ENCODE measurements at regions not wholly inside any gene's neighbourhood (a gene's known extent, or its start where the extent isn't known, plus 50 kb on each side); places are given as distances from the start of the nearest gene placed in this dataset.

DNA sequence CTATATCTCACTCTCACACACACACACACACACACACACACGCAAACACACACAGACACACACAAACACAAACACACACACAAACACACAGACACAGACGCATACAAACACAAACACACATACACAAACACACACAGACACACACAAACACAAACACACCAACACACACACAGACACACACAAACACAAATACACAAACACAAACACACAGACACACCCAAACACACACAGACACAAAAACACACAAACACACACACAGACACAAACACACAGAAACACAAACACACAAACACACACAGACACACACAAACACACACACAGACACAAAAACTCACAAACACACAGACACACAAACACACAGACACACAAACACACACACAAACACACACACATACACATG, 329.0 kb downstream of the ZNF536 start:
- no peaks in the 10 kb centered on the region for H3K4me1 Mint-ChIP-seq (ENCODE audit: low read depth)
- H3K4me3 Mint-ChIP-seq, result no peak overlapping the region
- H3K27ac Mint-ChIP-seq, result no peak overlapping the region
- peaks cover 6% of the 10 kb centered on the region for H3K27me3 Mint-ChIP-seq
- H3K9me3 Mint-ChIP-seq (ENCODE audit: low read depth), result no peaks in the 10 kb centered on the region
- no peaks in the 10 kb centered on the region for H3K36me3 Mint-ChIP-seq

DNA sequence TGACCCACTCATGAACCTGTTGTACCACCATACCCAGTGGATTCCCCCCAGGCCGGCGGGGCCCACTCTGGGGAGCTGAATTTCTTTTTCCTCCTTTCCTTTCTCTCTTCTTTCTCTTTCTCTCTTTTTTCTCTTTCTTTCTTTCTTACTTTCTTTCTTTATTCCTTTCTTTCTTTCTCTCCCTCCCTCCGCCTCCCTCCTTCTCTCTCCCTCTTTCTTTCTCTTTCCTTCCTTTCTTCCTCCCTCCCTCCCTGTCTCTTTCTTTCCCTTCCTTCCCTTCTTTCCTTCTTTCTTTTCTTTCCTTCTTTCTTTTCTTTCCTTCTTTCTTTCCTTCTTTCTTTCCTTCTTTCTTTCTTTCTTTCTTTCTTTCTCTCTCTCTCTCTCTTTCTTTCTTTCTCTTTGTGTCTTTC, 327.7 kb downstream of the ZNF536 start:
- no peaks in the 10 kb centered on the region for H3K9me3 Mint-ChIP-seq (ENCODE audit: low read depth)
- peaks cover 6% of the 10 kb centered on the region for H3K27me3 Mint-ChIP-seq
- H3K36me3 Mint-ChIP-seq, result no peaks in the 10 kb centered on the region
- H3K4me1 Mint-ChIP-seq (ENCODE audit: low read depth), result no peaks in the 10 kb centered on the region
- no peak overlapping the region for H3K27ac Mint-ChIP-seq
- no peak overlapping the region for H3K4me3 Mint-ChIP-seq

DNA sequence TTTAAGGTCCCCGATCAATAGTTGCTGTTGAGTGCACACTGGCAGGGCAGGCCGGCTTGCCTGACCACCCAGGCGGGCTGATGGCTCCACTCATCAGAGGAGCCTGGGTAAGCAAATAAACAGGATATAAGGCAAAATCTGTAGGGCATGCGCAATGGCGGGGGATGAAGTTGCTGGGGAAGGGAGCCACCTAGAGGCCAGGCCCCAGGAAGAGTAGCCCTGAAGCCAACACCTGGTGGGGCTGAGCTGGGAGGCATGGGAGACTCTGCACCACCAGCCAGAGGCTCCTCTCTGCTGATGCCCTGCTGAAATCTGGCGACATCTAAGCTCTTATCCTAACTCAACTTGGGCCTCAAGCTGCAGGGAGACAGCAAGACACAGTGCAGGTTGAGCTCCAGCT, 324.3 kb downstream of the ZNF536 start:
- Mint-ChIP-seq H3K36me3 (no peaks in the 10 kb centered on the region), H3K4me1 (ENCODE audit: low read depth) (peaks cover 9% of the 10 kb centered on the region), H3K9me3 (ENCODE audit: low read depth) (no peaks in the 10 kb centered on the region), H3K4me3 (no peak overlapping the region), H3K27me3 (peaks cover 18% of the 10 kb centered on the region), H3K27ac (no peak overlapping the region)

- Mint-ChIP-seq H3K36me3 (no peaks in the 10 kb centered on the region), H3K27ac (no peak overlapping the region), H3K4me3 (no peak overlapping the region), H3K27me3 (peaks cover 28% of the 10 kb centered on the region), H3K9me3 (ENCODE audit: low read depth) (no peaks in the 10 kb centered on the region), H3K4me1 (ENCODE audit: low read depth) (peaks cover 10% of the 10 kb centered on the region)
Measured at GRCh38 chr19:30695171-30695875, 323.1 kb downstream of the ZNF536 start.

DNA sequence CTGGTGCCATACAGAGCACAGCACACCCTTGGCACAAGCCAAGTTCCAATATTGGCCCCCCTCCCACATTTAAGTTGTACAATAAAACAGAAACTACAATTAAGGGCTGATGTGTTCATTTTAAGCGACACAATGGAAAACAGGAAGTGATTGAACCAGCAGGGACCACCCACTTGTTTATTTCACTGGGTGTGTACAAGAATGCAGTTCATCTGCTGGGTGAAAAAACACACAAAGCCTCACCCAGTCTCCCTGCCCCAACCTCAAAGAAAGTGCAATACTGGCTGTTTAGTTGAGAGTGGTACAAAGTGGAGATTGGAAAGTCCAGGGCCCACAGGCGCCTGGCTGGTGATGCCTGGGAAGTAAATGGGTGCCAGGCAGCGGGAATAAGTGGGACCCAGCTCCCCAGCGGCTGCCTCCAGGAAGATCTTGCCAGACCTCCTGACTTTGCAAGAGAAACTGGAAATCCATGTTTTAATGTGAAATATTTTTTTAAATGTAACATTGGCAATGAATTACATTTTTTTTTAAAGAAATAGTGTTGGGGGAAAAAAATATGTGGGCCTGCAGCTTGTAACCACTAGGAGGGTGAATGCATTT, 322.1 kb downstream of the ZNF536 start:
- Mint-ChIP-seq H3K9me3 (ENCODE audit: low read depth) (no peaks in the 10 kb centered on the region), H3K4me1 (ENCODE audit: low read depth) (peaks cover 10% of the 10 kb centered on the region), H3K4me3 (no peak overlapping the region), H3K27ac (no peak overlapping the region), H3K36me3 (no peaks in the 10 kb centered on the region), H3K27me3 (peaks cover 32% of the 10 kb centered on the region)

DNA sequence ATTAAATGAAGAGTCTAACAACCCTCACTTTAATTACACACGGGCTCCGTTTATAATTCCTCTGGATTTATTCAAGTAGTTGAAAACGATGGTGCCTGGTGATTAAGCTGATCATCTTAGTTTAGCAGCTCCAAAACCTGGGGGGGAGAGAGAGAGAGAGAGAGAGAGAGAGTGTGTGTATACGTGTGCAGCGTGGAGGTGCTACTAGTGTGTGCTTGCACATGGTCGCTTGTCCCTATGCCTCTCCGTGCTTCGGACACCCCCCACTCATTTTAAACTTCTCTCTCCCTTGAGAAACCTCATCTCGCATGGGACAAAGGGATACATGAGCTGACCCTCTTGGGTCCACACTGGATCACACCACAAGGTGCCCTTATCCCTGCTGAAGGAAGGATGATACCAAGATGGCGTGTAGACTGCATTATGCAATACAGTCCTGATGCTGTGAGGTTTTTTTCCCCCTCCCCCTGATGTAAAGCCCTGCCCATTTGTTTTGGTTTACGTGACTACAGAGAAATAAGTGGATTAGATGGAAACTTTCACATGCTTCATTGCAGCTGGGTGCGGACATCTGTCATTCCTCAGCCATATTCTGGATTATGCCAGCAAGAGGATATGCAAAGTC, 320.8 kb downstream of the ZNF536 start:
- Mint-ChIP-seq H3K27me3 (peaks cover 37% of the 10 kb centered on the region), H3K4me3 (no peak overlapping the region), H3K36me3 (no peaks in the 10 kb centered on the region), H3K4me1 (ENCODE audit: low read depth) (peaks cover 10% of the 10 kb centered on the region), H3K27ac (no peak overlapping the region), H3K9me3 (ENCODE audit: low read depth) (no peaks in the 10 kb centered on the region)

DNA sequence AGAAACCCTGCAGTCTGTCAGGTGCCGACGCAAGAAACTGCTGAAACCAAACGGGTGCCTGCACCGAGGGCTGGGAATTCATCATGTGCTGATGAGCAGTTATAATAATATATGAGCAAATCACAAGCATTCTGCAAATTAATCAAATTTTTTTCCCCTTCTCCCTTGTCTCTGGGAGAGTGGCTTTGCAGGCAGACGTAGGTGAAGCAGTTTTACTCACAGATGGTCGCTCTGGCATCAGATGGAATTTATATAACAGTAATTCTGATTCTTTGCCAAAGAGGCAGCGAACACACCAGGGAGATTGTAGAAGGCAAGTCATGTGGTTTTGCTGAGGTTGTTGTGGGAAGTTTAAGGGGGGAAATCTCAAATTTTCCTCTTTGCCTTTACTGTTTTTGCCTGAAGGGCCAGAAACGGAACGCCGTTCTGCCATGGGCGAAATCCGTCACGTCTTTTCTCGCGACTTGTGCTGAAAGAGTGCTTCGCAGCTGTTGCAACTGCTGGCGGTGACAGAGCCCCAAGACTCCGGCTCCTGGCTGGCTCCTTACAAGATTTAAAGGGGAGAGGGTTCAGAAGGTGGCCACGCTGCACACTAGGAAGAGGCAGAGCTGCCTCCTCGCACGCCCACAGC, 320.1 kb downstream of the ZNF536 start:
- no peak overlapping the region for H3K27ac Mint-ChIP-seq
- H3K4me1 Mint-ChIP-seq (ENCODE audit: low read depth), result peaks cover 10% of the 10 kb centered on the region
- no peak overlapping the region for H3K4me3 Mint-ChIP-seq
- no peaks in the 10 kb centered on the region for H3K9me3 Mint-ChIP-seq (ENCODE audit: low read depth)
- peaks cover 41% of the 10 kb centered on the region for H3K27me3 Mint-ChIP-seq
- no peaks in the 10 kb centered on the region for H3K36me3 Mint-ChIP-seq

DNA sequence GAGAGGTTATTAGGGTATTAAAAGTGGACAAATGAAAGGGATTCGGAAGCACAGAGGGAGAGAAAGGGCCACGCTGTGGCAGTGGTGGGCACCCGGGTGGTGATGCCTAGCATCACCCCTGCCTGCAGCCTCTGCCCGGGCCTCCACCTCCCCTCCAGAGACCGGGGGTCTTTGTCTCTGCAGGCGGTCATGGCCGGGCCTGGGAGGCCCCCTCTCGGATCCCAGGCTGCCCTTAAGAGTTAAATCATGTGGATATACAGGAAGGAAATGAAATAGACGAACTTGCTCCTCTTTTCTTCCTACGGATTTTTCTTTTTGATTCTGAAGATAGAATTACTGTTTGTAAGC, 319.6 kb downstream of the ZNF536 start:
- H3K4me1 Mint-ChIP-seq (ENCODE audit: low read depth), result peaks cover 10% of the 10 kb centered on the region
- peaks cover 44% of the 10 kb centered on the region for H3K27me3 Mint-ChIP-seq
- no peak overlapping the region for H3K27ac Mint-ChIP-seq

GRCh38 chr19:30690935-30691818, 319.0 kb downstream of the ZNF536 start:
- Mint-ChIP-seq H3K4me1 (ENCODE audit: low read depth) (peaks cover 10% of the 10 kb centered on the region), H3K27me3 (peaks cover 45% of the 10 kb centered on the region), H3K9me3 (ENCODE audit: low read depth) (no peaks in the 10 kb centered on the region), H3K27ac (no peak overlapping the region), H3K4me3 (no peak overlapping the region), H3K36me3 (no peaks in the 10 kb centered on the region)

More for the DNA sequence above, 319.6 kb downstream of the ZNF536 start:
- H3K9me3 Mint-ChIP-seq (ENCODE audit: low read depth), result no peaks in the 10 kb centered on the region
- no peak overlapping the region for H3K4me3 Mint-ChIP-seq
- H3K36me3 Mint-ChIP-seq, result no peaks in the 10 kb centered on the region

DNA sequence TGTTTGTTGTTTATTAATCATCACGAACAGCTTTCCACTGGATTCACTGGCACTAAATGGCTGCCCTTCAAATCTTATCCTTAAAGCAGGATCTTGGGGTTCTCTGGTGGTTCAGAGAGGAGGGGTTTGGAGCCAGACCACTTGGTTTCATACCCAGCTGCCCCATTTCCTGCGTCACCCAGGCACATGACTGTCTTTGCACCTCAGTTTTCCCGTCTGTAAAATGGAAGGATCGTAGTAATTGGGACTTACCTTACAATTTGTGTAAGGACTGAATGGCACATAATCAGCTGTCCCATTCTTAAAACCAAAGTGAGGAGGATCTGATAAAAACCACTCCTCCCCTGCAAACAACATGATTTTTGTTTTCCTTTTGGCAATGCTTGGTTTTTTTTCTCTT, 318.3 kb downstream of the ZNF536 start:
- no peaks in the 10 kb centered on the region for H3K36me3 Mint-ChIP-seq
- H3K4me1 Mint-ChIP-seq (ENCODE audit: low read depth), result peaks cover 10% of the 10 kb centered on the region
- no peak overlapping the region for H3K4me3 Mint-ChIP-seq
- H3K27ac Mint-ChIP-seq, result no peak overlapping the region
- peaks cover 48% of the 10 kb centered on the region for H3K27me3 Mint-ChIP-seq
- no peaks in the 10 kb centered on the region for H3K9me3 Mint-ChIP-seq (ENCODE audit: low read depth)

DNA sequence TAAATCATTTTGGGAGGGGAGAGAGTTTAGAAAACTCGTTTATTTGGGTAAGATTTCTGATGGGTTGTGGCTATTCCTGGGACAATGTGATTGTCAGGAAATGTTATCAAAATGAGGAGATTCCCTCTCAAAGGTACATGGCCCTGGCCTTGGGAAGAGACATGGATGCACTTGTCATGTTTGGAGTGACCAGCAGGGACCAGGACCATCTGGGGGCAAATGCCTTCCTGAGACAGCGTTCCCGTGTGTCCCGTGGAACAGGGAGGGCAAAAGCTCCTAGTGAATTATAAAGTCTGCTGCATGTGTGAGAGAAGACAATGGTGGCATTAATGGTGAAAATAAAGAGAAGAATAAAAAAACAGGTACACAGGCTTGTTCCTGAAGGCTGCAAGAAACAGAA, 317.3 kb downstream of the ZNF536 start:
- H3K27ac Mint-ChIP-seq, result no peak overlapping the region
- H3K36me3 Mint-ChIP-seq, result no peaks in the 10 kb centered on the region
- H3K9me3 Mint-ChIP-seq (ENCODE audit: low read depth), result no peaks in the 10 kb centered on the region
- peaks cover 54% of the 10 kb centered on the region for H3K27me3 Mint-ChIP-seq
- peaks cover 10% of the 10 kb centered on the region for H3K4me1 Mint-ChIP-seq (ENCODE audit: low read depth)
- no peak overlapping the region for H3K4me3 Mint-ChIP-seq

- Mint-ChIP-seq H3K4me3 (no peak overlapping the region), H3K9me3 (ENCODE audit: low read depth) (no peaks in the 10 kb centered on the region), H3K4me1 (ENCODE audit: low read depth) (peaks cover 10% of the 10 kb centered on the region), H3K27ac (no peak overlapping the region), H3K27me3 (peaks cover 55% of the 10 kb centered on the region), H3K36me3 (no peaks in the 10 kb centered on the region)
Measured at GRCh38 chr19:30688696-30689095, 316.5 kb downstream of the ZNF536 start.

- Mint-ChIP-seq H3K36me3 (no peaks in the 10 kb centered on the region), H3K9me3 (ENCODE audit: low read depth) (no peaks in the 10 kb centered on the region), H3K27ac (no peak overlapping the region), H3K4me3 (no peak overlapping the region), H3K4me1 (ENCODE audit: low read depth) (peaks cover 3% of the 10 kb centered on the region), H3K27me3 (peaks cover 56% of the 10 kb centered on the region)
Measured at GRCh38 chr19:30686826-30687566, 314.8 kb downstream of the ZNF536 start.

DNA sequence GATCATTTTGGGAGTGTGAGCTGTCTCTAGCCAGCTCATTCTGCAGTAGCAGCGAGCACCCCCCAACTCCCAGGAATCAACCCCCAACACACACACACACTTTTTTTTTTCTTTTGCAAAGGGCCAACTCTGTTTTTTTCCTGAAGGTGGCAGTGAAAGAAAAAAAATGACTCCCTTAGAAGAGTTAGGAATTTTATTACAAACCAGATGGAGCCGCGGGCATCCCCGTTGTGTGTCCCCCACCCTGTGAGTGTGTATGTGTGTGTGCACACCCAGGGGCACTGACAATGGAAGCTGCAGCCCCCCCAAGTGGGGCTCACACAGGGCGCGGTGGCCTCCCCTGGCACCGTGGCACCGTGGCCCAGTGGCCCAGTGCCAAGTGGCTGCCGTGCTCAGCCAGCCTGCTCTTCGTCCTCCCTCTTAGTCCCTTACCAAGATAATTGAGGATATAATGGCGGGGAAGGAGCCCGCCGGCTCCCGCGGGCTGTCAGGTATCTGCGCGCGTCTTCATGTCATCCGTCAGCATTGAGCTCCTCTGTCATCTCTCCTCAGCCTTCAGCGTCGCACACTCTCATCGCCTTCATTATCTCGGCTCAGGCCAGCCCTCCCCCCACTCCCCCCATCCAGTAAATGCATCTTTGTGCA, 314.1 kb downstream of the ZNF536 start:
- Mint-ChIP-seq H3K4me3 (no peak overlapping the region), H3K36me3 (no peaks in the 10 kb centered on the region), H3K27ac (no peak overlapping the region), H3K9me3 (ENCODE audit: low read depth) (no peaks in the 10 kb centered on the region), H3K27me3 (peaks cover 51% of the 10 kb centered on the region), H3K4me1 (ENCODE audit: low read depth) (no peaks in the 10 kb centered on the region)

Data from activated naive CD8-positive, alpha-beta T cell (primary cell).